DMS 273 (cell line): ENCODE measurements at regions not wholly inside any gene's neighbourhood (a gene's known extent, or its start where the extent isn't known, plus 50 kb on each side); places are given as distances from the start of the nearest gene placed in this dataset.
A peak's percentile ranks its signal among the peaks of the same experiment; 100 is the strongest.

ENCODE experiments used
- DNase-seq: peaks from one replicate; lab custom pipeline; 2025; ENCODE audit not compliant: unreplicated experiment; lab: John Stamatoyannopoulos, UW

GRCh38 chr13:106660746-106661625 lies 93.0 kb upstream of the ARGLU1 start:
- no peak for DNase-seq

GRCh38 chr13:106657104-106657503 lies 89.2 kb upstream of the ARGLU1 start:
- no peak for DNase-seq

DNA sequence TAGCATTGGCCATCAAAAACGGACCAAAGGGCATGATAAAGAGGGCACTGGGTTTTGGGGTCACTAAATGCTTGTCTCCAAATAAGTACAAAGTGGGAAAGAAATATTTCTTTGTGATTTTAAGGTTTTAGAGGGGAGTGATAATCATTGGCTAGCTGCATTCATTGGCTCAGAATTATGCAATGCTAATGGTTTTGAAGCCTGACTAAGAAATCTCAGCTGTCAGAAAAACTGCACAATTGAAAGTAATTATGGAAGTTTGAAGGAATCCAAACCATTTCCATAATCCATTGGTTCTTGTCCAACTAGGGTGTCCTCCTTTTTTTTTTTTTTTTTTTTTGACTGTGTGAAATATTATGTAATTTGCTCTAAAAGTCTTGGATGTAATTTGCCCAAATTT lies 88.2 kb upstream of the ARGLU1 start:
- no peak for DNase-seq

DNA sequence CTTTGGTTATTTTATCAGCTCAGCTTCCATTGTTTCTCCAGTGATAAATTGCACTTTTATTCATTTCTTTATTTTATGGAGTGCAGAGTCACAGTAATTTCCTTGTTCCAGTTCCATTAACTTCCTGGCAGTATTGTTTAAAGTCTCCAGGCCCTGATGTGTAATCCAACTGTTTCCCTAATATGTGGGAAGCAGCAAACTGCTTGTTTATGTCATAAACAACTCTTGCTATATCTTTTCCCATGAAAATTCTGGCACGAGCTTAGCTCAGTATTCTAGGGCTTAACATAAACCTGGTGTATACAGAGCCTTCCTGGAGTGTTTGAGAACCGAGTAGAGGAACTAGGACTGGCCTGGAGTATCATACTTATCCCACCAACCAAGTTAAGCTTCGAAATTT lies 83.5 kb upstream of the ARGLU1 start:
- DNase-seq = no peak

- no peak for DNase-seq
These were observed 82.8 kb upstream of the ARGLU1 start for GRCh38 chr13:106650690-106651205.

DNA sequence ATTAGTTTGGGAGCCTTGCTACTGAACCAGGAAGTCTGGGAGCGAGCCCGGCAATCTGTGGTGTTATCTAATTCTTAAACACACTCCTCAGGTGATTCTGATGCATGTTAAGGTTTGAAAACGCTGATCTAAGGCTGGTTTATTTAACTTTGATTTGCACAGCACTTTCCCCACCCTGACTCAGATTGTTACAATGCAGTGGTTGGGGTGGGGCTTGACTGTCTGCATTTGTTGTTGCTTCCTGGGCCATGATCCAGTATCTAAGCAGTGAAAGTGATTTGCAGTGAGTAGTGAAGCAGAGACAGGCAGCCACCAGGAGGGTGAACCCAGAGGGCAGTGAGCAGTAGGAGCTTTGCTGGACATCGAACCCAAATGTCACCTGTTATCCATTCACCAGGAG lies 81.6 kb upstream of the ARGLU1 start:
- DNase-seq = no peak

DNA sequence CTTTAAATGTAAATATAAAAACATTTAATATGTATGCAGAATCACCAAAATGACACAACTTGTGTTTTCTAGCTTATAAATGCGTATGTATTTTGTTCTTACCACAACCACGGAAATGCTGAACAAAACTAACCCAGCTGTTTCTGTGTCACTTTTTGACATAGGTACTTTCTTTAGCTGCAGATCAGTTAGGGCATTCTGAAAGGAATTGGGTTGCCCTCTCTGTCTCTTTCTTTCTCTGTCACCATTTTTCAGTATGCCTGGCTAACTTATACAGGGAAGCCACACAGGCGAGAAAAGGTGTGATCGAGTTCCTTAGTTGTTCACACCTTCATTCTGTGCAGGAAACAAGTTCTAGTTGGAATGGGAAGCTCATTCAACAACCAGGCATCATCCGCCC lies 72.6 kb upstream of the ARGLU1 start:
- DNase-seq = no peak

DNA sequence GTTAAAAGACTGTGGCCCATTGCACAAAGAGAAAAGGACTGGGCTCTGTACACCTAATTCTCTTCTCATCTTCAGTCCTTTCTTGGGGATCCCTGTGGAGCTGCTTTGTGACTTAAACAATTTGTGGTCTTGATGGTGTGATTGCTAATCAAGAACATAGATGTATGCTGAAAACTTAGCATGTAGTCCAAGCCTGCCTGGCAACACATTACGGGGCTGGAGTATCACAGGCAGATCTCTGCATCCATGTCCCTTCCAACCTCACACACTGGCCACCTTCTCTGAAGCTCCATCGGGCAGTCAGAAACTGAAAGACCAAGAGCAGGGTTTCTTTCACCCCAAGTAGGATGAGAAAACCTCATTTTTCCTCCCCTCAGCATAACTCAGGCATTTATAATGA lies 69.6 kb upstream of the ARGLU1 start:
- DNase-seq = peak; percentile 1

DNA sequence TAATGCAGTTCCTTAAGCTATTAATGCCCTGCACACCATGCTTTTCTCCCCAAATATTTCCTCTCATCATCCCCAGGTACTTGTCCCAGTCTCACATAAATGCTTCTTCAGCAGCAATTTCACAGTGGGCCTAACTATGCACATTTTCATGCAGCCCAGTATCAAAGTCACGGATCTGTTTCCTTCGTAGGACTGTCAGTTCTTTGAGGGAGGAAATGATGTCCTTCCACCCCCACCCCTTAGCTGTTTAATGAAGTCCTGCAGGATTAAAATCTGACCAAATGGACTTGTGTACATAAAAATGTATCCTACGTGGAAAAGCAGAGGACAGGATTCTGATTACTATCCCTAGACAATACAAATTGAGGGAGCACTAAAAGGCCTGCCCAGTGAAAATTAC lies 68.6 kb upstream of the ARGLU1 start:
- DNase-seq = no peak

GRCh38 chr13:106635616-106636015 lies 67.7 kb upstream of the ARGLU1 start:
- DNase-seq = no peak

GRCh38 chr13:106633321-106633720 lies 65.4 kb upstream of the ARGLU1 start:
- DNase-seq = no peak

GRCh38 chr13:106630650-106631049 lies 62.7 kb upstream of the ARGLU1 start:
- no peak for DNase-seq

DNA sequence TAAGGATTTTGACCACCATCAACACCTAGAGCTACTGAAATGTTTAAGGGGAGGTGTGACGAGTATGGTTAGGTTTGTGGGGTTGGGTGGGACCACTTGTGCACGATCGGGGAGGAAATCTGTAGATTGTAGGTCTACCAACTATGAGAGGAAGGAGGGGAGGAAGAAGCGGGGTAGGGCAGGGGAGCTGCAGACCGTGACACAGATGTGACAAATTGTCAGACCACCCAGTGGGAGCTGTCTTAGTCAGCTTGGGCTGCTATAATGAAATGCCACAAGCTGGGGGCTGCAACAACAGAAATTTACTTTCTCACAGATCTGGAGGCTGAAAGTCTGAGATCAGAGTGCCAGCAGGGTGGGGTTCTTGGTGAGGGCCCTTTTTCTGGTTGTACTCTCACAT lies 62.2 kb upstream of the ARGLU1 start:
- no peak for DNase-seq

- DNase-seq = no peak
These were observed 61.2 kb upstream of the ARGLU1 start for GRCh38 chr13:106628936-106629659.

GRCh38 chr13:106626473-106626872 lies 58.5 kb upstream of the ARGLU1 start:
- DNase-seq = no peak

DNA sequence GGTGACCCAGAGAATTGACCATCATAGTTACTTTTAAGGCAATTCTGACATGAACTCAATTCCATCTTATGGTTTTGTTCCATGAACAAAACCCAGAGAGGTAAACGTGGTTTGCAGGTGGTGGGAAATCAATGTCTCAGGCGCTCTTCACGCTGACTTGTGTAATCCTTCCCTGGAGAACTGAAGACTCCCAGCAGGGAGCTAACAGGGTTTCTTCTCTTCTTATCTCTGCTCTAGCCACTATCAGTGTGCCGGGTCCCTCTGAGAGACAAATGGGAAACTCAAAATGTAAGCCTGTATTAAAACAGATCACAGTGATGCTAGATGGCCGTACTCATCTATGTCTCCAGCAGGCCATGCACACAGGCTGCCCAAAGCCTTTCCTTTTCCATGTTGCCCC lies 57.6 kb upstream of the ARGLU1 start:
- DNase-seq = no peak

DNA sequence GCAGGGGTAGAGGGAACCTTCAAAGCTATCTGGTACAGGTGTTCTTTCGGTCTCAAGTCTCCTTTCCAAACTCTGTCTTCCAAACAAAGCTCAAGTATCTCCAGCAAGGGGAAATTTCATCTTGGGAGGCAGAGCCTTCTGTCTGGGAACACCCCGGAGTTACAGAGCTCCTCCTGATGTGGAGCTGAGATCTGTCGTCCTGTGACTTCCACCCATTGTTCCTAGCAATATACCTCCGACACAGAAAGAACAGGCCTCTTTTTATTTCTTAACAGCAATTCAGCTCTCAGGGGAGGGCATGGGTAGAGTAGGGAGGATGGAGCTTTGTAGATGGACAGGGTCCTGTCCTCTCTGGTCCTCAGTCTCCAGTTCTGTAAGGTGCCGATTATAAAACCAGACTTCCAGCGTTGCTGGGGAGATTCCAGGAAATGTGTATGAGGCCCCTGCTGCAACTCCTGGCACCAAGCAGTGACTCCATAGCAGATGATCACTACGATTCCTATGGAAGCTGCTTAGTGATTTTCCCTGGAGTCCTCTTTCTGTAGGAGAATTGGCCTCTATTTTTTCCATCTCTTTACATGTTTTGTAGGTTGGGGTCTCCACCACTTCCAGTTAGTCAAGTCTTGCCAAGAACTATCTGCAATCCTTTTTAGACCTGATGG lies 56.0 kb upstream of the ARGLU1 start:
- no peak for DNase-seq

- no peak for DNase-seq
These were observed 53.9 kb upstream of the ARGLU1 start for GRCh38 chr13:106621833-106622232.

DNA sequence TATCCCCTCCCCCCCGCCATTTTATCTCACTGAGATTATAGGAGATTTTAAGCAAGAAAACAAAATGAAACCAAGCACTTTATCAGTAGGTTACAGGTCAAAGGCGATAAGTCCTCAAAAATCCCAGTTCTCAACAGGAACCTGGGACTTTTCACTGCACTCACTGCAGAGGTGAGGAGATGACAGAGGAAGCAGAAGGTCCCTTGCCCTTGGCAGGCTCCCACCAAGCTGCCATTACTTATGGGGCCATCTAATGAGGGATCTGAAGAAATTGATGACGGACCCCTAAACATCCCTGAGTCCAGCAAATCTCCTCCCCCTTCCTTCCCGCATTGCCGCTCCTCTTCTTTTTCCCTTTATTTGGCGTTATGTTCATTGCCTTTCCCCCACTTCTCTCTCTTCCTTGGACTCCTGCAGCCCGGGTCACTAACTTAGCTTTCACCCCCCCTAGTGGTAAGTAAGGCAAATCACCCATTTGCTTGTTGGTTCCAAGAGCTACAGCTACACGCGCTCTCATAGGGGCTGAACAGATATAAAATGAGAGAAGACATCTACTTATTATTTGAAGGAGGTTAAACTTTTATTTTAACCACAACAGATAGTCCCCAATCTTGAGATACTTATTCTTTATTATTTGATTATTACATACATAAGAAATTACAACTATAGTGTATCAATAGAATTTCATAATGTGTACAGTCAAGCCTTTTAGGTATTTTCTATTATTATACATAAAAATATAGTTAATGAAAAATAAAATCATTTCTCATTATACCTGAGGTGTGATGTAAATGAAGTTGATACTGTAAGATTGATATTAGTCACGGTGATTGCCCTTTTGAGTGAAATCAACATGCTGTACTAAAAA lies 52.0 kb upstream of the ARGLU1 start:
- peak; percentile 61 for DNase-seq
